NCI-H510A (cell line): ENCODE measurements at regions not wholly inside any gene's neighbourhood (a gene's known extent, or its start where the extent isn't known, plus 50 kb on each side); places are given as distances from the start of the nearest gene placed in this dataset.
"Not testable (repeated sequence)": the region's sequence is repeated elsewhere in the genome, so short reads cannot be mapped to it uniquely, and the experiment has no call there.

Source experiments
- DNase-seq: peaks from one replicate; lab custom pipeline; 2025; lab: John Stamatoyannopoulos, UW

DNA sequence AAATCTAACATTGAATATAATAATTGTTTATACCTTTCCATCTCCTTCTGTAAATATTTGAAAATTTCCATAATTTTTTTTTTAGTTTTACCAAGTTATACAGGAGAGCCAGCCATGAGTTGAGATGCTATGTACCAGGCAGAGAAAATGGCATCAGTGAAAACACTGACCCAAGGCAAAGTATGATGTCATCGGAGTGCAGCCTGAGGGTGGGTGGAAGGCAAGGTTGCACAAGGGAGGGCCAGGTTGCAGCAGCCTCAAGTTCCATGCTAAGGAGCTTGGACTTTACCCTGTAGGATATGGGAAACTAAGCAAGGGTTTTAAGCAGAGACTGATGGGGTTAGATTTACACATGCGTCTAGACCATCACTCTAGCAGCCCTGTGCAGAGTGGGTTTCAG, 441.1 kb downstream of the BCAT1 start:
- DNase-seq: no peak

DNA sequence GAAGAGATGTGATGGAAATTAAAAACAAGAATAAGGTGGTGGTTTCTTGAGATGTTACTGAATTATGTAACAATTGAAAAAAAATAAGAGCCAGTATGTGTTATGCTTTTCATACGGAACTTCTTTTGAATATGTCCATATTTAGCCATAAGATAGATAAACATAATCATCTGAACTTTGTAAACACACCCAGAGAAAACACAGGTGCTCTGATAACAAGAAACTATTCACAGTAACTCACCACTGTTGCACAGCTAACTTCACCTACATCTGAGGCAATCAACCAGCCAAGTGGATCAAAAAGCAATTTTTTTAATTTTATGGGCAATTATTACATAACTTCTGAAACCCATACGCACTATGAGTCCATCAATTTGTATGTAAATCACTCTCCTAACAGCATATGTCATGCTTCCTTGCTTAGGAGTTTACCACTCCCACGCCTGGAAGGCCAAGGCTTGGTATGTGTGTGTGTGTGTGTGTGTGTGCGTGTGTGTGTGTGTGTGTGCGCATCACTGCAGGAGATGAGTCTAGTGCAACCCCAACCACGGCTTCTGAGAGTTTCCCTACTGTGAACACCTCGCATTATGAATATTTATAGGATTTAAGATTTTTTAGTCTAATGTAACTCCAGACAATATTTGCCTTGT, 443.4 kb downstream of the BCAT1 start:
- no peak for DNase-seq

DNA sequence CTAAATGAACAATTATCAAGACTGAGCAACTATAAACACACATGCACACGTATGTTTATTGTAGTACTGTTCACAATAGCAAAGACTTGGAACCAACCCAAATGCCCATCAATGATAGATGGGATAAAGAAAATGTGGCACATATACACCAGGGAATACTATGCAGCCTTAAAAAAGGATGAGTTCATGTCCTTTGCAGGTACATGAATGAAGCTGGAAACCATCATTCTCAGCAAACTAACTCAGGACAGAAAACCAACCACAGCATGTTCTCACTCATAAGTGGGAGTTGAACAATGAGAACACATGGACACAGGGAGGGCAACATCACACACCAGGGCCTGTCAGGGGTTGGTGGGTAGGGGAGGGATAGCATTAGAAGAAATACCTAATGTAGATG, 445.4 kb downstream of the BCAT1 start:
- DNase-seq: not testable (repeated sequence)

DNA sequence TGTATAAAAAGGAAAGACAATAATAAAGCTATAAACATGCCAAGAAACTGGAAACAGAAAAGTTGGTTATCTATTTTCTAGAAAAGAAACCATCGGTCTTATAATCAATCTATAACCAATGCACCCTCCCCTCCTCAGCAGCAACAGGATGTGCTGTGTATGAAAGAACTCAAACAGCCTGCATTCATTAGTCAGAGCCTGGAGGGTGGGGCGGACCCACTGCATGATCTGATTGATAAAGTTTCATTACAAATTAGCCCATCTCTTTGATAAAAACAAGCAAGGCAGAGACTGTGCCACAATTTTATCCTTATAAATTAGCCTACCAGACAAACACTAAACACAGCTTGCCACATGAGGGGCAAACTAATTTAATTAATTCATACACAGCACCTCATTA, 448.1 kb downstream of the BCAT1 start:
- no peak for DNase-seq

DNA sequence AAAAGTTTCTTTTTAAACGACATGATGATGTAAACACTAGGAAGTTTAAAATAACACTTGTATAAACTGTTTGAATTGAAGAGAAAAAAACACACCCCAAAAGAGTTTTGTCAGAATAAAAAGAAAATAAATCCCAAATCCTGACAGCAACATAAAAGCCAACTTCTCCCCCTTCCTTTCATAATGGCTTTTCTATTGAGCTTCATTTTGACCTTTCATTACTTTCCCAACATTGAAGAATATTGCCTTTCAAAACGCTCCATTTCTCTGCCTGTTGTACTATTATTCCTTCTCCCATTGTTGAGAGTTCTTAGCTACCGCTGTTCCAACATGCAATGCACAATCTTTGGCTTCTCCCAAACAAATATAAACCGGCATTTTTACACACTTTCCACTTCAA, 448.5 kb downstream of the BCAT1 start:
- no peak for DNase-seq

DNA sequence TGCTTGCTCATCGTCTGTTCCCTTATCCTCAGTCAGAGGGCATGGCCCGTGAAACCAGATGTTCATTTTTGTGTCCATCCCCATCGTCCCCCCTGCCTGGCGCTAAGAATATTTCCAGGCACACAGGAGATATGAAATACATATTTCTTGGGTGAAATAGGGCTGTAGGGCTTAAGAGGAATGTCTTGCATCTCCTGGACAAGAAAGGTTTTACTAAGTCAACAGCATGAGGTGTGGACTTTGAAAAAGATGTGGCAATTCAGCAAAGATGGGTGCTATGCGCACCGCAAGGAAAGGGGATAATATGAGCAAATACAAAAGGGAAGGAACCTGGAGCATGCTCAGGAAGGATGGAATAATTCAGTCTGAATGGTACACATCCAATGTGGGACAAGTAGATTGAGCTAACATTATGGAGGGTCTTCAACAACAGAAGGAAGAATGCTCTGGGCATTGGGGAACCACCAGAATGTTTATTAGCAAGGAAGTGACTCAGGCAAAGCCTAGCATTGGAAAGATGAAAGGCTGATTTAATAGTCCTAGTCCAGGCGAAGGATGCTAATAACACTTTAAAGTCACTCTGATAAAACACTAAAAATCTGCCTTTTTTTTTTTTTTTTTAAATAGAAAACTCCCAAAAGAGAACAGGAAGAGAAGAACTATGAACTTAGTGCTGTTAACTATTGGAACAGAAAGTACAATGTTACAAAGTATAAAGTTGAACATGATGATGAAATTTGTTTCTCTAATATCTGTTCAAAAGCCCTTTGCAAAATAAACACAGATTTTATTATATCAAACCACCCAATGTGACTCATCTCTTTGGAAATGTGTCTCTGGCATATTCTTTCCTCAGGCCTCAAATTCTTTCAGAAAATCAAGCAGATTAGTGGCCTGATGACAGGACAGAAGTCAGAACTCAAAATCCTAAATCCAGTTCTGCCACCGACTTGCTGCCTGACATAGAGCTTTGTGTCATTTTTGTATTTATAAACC, 449.5 kb downstream of the BCAT1 start:
- DNase-seq: no peak

DNA sequence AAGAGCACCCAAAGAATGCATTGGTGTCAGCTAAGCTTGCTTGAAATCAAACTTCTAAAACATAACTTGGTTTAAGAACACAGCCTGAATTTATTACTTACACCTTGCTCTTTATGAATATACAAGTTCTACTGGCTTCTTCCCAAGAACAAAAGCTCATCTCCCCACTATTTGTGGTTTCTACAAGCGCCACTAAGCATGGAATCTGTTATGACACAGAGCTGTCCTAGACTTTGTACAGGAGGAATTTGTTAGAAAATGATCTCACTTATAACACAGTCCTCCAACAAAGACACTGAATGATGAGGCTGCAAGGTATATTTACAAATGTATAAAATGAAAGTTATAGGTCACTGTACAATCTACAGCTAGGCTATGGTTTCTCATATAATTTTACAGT, 452.1 kb downstream of the BCAT1 start:
- DNase-seq: no peak

DNA sequence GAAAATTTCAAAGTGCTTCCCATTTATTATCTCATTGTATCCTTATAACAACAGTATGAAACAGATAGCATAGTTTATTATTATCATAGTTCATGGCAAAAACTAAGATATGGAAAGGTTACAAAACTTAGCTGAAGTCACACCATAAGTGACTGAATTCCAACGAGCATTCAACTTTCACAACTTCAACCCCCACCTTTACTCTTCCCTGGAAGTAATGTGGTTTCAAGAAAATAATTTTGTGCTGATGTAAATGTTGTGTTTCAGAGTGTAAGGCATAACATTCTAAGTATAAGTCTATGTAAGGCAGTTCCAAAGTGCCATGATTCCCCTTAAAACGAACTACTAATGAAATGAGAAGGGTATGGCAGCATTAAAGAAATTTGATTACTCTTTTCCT, 454.5 kb downstream of the BCAT1 start:
- no peak for DNase-seq

DNA sequence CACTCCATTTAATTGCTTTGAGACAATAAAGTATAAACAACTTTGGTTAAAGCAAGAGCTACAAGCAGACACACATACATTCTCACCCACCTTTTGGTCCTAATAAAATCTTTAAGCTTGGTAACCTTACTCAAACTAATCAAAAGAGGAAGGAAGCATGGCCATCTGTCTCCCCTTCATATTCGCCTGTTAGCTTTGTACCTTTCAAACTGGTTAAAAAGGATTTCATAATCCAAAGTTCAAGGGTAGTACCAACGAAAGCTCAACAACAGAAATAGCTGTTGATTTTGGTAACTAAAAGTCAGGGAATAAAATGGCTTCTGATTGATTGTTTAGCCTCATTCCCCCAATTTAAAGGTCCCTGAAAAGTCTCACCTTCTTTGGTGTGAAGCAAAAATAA, 456.9 kb downstream of the BCAT1 start:
- DNase-seq: no peak

DNA sequence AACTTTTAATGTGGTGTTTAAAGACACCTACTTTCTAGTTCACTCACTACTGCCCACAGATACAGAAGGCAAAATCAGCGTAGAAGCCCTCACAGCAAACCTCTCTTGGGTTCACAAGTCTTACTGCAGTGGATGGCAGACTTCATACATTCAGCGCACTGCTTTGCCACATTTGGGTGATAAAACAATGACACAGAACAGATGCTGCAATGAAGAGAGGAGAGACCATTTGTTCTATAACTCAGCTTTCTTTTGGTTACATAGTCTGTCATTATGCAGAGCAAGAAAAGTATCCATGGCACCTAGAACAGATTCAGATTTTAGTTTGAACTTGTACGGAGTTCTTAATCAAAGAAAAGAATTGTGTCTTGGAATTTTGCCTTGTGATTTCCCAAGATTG, 459.0 kb downstream of the BCAT1 start:
- no peak for DNase-seq

DNA sequence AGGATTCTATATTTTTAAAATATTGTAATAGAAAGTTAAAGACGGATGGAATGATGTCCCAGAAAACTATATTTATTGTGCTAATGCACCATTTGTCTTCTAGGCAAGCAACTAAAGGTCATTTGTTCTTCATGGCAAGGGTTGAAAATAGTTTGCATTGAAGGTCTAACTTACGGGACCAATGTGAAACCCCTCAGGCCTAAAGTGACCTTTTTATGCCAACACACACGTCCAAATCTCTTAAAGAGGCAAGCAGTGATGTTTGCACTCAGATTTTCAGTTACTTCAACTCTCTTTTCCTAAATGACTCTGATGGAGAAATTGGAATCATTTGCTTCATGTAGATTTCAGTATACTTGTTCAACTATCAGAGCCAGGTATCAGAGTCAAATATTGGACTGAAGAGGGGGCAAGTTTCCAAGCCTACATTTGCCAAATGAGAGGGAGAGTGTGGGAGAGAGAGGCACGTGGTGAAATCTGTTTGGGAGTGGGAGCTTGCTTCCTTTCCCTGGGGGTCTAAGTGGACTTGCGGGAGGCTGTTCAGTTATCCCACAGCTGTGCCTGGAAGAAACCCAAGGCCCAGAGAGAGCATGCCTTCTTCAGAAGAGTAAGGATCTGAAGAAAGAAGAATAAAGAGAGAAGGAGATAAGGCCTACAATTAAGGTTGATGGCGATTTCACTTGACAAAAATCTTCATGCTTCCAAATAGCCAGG, 459.8 kb downstream of the BCAT1 start:
- DNase-seq: no peak

DNA sequence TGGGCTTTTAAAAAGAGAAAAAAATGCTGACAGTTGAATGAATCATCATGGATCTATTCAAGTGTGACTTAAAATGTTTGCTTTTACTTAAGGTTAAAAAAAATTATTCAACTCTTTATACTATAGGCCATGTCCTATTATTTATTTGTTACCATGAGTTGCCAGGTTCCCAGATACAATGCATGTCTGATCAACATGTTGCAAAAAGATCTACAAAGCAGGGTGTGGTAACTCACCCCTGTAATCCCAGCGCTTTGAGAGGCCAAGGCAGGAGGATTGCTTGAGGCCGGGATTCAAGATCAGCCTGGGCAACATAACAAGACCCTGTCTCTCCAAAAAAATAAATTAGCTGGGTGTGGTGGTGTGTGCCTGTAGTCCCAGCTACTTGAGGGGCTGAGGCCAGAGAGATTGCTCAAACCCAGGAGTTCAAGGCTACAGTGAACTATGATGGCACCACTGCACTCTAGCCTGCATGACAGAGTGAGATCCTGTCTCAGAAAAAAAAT, 460.8 kb downstream of the BCAT1 start:
- DNase-seq: no peak

DNA sequence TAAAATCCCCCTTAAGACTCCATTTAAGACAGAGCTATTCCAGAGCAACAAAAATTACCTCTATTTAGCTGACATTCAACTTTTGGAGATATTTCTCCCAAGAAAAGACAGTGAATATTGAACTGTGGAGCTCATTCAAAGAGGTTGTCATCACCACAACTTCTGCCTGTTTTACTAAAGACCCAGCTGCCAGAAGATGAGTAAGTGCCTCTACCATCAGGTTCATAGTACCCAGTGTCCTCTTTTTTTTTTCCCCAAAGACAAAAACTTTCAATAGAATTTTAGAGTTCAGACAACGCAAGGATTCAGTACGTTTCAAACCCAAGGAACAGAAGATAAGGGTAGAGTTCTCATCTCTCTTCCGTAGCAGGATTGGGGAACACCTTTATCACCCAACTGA, 461.3 kb downstream of the BCAT1 start:
- DNase-seq: no peak

DNA sequence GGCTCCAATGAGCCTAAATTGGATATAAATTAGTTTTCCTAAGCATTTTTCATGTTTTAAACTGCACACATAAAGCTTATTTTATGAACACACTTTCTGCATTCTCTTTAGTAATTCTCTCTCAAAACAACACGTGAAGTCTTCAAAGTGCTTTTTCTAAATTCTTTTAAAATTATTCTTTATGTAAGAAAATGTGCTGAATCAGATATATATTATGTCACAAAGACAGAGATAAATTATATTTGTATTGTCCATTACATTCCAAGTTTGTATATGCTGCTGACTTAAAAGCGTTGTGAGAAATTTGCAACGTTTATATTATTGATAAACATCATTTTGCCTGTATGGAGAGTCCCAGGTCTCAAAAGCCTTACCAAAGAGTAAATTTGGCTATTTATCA, 465.2 kb downstream of the BCAT1 start:
- no peak for DNase-seq

DNA sequence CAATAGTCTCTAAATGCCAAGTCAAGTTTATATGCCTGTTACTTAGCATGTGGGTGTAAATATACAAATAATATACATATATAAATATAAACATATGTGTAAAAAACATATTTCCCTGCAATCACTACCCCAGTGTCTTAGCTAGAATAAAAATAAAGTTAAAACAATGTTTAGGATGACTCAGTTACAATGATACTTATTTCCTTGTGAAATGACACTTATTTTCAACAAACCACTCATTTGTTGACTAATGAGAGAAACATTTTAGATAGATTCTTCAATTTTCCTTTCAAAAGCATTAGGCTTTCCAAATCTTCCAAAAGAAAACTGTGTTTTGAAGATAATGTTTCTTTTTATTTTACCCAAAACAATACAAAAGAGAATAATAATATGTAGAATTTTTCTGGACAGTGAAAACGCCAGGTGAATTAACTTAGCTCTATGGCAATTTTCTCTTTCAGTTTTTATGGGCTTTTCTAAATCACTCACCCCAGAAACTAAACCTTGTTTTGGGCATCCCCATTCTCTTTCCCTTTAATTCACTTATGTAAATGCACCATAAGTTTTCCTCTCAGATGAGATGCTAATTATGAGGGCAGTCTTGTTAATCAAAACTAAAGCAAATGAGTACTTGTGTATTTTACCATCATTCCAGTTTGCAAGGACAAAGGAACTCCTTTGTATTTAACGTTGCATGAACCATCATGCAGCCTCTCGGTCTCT, 465.9 kb downstream of the BCAT1 start:
- no peak for DNase-seq

DNA sequence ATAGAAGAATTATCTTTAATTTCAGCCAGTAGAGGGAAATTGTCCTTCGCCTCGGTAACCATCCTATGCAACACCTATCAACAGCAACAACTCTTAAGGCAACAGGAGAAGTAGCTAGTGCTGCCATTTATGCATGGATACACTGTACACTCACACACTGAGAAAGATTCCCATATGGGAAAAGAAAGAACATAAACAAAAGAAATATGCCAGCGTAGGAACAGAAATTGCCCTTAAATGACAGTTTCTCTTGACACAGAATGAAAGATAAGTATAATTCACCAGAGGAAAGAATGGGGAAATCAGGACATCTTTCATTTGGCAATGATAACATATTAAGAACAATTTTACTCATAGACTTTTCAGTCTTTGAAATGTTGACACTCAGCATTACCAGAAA, 466.9 kb downstream of the BCAT1 start:
- no peak for DNase-seq

DNA sequence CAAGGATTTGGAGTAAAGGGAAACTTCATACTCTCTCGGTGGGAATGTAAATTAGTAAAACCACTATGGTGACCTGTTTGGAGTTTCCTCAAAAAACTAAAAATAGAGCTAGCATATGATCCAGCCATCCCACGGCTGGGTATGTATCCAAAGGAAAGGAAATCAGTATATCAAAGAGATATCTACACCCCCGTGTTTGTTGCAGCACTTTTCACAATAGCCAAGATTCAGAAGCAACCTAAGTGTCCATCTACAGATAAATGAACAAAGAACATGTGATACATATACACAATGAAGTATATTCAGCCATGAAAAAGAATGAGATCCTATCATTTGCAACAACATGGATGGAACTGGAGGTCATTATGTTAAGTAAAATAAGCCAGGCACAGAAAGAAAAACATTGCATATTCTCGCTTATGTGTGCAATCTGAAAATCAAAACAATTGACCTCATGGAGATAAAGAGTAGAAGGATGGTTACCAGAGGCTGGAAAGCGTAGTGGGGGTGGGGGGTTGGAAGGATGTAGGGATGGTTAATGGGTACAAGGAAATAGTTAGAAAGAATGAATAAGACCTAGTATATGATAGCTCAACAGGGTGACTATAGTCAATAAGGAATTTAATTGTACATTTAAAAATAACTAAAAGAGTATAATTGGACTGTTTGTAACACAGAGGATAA, 468.0 kb downstream of the BCAT1 start:
- no peak for DNase-seq

DNA sequence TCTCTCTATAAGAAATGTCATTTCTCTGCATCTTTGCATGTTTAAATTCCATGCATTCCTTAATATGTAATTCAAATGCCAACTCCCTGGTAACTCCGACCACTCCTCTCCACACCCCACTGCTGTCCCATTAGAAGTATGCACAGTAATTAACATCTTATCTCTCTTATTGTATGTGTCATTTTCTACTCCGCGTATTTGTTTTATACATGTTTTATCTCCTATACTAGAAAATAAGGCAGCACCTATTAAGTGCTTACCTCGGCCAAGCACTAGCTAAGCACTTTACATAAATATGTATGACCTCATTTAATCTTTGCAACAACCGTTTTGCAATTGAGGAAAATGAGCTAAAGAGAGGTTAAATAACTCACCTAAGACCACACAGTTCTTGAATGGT, 469.8 kb downstream of the BCAT1 start:
- DNase-seq: no peak

DNA sequence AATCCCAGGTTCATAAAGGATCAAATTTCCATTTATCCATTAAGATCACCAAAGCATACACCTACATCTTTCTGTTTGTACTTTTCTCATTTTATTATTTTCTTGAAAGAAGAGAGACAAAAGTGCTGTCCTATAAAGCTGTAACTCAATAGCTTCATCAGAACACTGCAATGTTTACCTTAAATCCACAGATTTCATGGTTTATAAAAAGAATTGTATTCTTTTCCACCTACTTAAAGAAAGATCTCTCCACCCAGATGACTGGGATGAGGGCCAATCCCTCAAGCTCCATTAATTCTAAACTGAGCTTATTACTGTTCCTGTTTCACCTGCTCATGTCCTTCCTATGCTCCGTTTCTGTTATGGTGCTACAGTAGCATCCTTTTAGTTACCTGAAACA, 470.6 kb downstream of the BCAT1 start:
- DNase-seq: no peak

DNA sequence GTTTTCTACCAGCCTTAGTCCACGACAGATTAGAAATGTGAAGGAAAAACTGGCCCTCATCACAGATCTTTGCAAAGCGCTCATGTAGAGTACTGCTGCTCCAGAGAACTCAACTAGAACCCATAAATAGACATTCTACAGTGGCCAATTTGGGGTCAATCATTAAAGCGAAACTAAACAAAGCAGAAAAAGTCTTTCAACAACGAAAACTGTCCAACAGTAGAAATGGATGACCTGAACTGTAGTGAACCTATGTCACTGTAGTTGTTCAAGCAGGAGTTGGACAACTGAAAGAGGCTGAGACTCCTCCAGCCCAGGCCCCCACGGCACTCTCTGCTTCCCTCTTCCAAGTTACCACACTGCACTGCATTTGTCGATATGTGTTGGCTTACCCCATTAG, 472.6 kb downstream of the BCAT1 start:
- no peak for DNase-seq

DNA sequence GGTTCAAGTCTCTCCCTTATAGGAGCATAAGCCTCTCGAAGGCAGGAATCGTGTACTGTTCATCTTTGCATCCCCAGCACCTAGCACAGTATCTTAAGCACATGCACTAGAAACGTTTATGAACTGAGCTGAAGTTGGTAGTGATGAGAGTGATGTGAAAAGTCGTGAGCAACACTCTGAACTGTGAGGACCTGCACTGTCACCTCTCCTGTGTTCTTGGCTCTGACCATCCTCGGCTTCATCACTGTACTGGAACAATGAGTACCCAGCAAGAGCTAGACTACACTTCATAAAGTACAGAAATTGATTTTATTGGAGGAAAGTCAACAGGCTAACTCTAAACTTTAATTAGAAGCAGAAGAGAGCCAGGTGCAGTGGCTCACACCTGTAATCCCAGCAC, 473.6 kb downstream of the BCAT1 start:
- DNase-seq: no peak
